ENCODE measurements at regions not wholly inside any gene's neighbourhood (a gene's known extent, or its start where the extent isn't known, plus 50 kb on each side); places are given as distances from the start of the nearest gene placed in this dataset.

GRCh38 chr18:44625386-44625785 is 55.3 kb upstream of the SETBP1 start:
- no peak for TF ChIP-seq CTCF (IDR thresholded peaks at IDR 0.05; ENCODE audit: borderline replicate concordance, extremely low read depth, insufficient read depth)
- no peaks in the 10 kb centered on the region for H3K9me3 ChIP-seq (ENCODE audit: control insufficient read depth in 2 of 3, insufficient read depth in 1 of 3, low read length in 3 of 3)
- no peak overlapping the region for H3K27ac ChIP-seq (ENCODE audit: low read depth in 2 of 2, low read length in 2 of 2)
- H3K27me3 ChIP-seq (ENCODE audit: control insufficient read depth, insufficient read depth, low read length): no peaks in the 10 kb centered on the region
- intact Hi-C loops (cut with DNase I): no loop called here
- DNase-seq (no peak), FAIRE-seq (no peak)
- no peaks in the 10 kb centered on the region for H3K36me3 ChIP-seq (ENCODE audit: control insufficient read depth in 2 of 3, insufficient read depth in 3 of 3, low read length in 3 of 3)
- H3K4me3 ChIP-seq (ENCODE audit: low read length in 3 of 3): no peak overlapping the region
- peaks cover 0 to 2% (median 0%) of the 10 kb centered on the region in 3 donors for H3K4me1 ChIP-seq (ENCODE audit: control insufficient read depth in 2 of 3, insufficient read depth in 2 of 3, low read depth in 1 of 3, low read length in 3 of 3)
- H3K9ac ChIP-seq (ENCODE audit: low read length in 3 of 3): no peak overlapping the region

- Histone ChIP-seq H3K4me3 (ENCODE audit: low read length in 3 of 3) (no peak overlapping the region), H3K27ac (ENCODE audit: low read depth in 2 of 2, low read length in 2 of 2) (no peak overlapping the region), H3K9me3 (ENCODE audit: control insufficient read depth in 2 of 3, insufficient read depth in 1 of 3, low read length in 3 of 3) (no peaks in the 10 kb centered on the region), H3K36me3 (ENCODE audit: control insufficient read depth in 2 of 3, insufficient read depth in 3 of 3, low read length in 3 of 3) (no peaks in the 10 kb centered on the region), H3K4me1 (ENCODE audit: control insufficient read depth in 2 of 3, insufficient read depth in 2 of 3, low read depth in 1 of 3, low read length in 3 of 3) (peaks cover 0 to 2% (median 0%) of the 10 kb centered on the region in 3 donors), H3K27me3 (ENCODE audit: control insufficient read depth, insufficient read depth, low read length) (no peaks in the 10 kb centered on the region), H3K9ac (ENCODE audit: low read length in 3 of 3) (no peak overlapping the region)
- FAIRE-seq: no peak
- DNase-seq: no peak
- intact Hi-C loops (cut with DNase I): no loop called here
- no peak for TF ChIP-seq CTCF (IDR thresholded peaks at IDR 0.05; ENCODE audit: borderline replicate concordance, extremely low read depth, insufficient read depth)
These were observed 54.5 kb upstream of the SETBP1 start for GRCh38 chr18:44626236-44626635.

GRCh38 chr18:44626807-44627206 is 53.9 kb upstream of the SETBP1 start:
- FAIRE-seq (no peak), DNase-seq (no peak)
- peaks cover 0 to 2% (median 0%) of the 10 kb centered on the region in 3 donors for H3K4me1 ChIP-seq (ENCODE audit: control insufficient read depth in 2 of 3, insufficient read depth in 2 of 3, low read depth in 1 of 3, low read length in 3 of 3)
- H3K27ac ChIP-seq (ENCODE audit: low read depth in 2 of 2, low read length in 2 of 2): no peak overlapping the region
- no peaks in the 10 kb centered on the region for H3K27me3 ChIP-seq (ENCODE audit: control insufficient read depth, insufficient read depth, low read length)
- no peak overlapping the region for H3K9ac ChIP-seq (ENCODE audit: low read length in 3 of 3)
- intact Hi-C loops (cut with DNase I): no loop called here
- no peaks in the 10 kb centered on the region for H3K36me3 ChIP-seq (ENCODE audit: control insufficient read depth in 2 of 3, insufficient read depth in 3 of 3, low read length in 3 of 3)
- H3K4me3 ChIP-seq (ENCODE audit: low read length in 3 of 3): no peak overlapping the region
- H3K9me3 ChIP-seq (ENCODE audit: control insufficient read depth in 2 of 3, insufficient read depth in 1 of 3, low read length in 3 of 3): no peaks in the 10 kb centered on the region
- no peak for TF ChIP-seq CTCF (IDR thresholded peaks at IDR 0.05; ENCODE audit: borderline replicate concordance, extremely low read depth, insufficient read depth)

- no peaks in the 10 kb centered on the region for H3K27me3 ChIP-seq (ENCODE audit: control insufficient read depth, insufficient read depth, low read length)
- DNase-seq: no peak
- intact Hi-C loops (cut with DNase I): no loop called here
- FAIRE-seq: no peak
- no peaks in the 10 kb centered on the region for H3K36me3 ChIP-seq (ENCODE audit: control insufficient read depth in 2 of 3, insufficient read depth in 3 of 3, low read length in 3 of 3)
- H3K9ac ChIP-seq (ENCODE audit: low read length in 3 of 3): no peak overlapping the region
- no peaks in the 10 kb centered on the region for H3K9me3 ChIP-seq (ENCODE audit: control insufficient read depth in 2 of 3, insufficient read depth in 1 of 3, low read length in 3 of 3)
- H3K4me1 ChIP-seq (ENCODE audit: control insufficient read depth in 2 of 3, insufficient read depth in 2 of 3, low read depth in 1 of 3, low read length in 3 of 3): peaks cover 0 to 2% (median 0%) of the 10 kb centered on the region in 3 donors
- no peak overlapping the region for H3K4me3 ChIP-seq (ENCODE audit: low read length in 3 of 3)
- no peak for TF ChIP-seq CTCF (IDR thresholded peaks at IDR 0.05; ENCODE audit: borderline replicate concordance, extremely low read depth, insufficient read depth)
- H3K27ac ChIP-seq (ENCODE audit: low read depth in 2 of 2, low read length in 2 of 2): no peak overlapping the region
These were observed 53.4 kb upstream of the SETBP1 start for GRCh38 chr18:44627280-44627679.

All from kidney (tissue), 13 donors.